ENCODE measurements at regions not wholly inside any gene's neighbourhood (a gene's known extent, or its start where the extent isn't known, plus 50 kb on each side); places are given as distances from the start of the nearest gene placed in this dataset.

GRCh38 chr10:129293991-129294700 lies 172.9 kb upstream of the MGMT start:
- H3K27ac ChIP-seq (ENCODE audit: low read length): no peak overlapping the region
- ATAC-seq: no peak
- H3K9me3 ChIP-seq (ENCODE audit: low read length): no peaks in the 10 kb centered on the region
- H2AFZ ChIP-seq (ENCODE audit: low read length): no peak overlapping the region
- ChIA-PET CTCF (no interaction called here), POLR2A (ENCODE audit: unreplicated experiment) (no interaction called here)
- H4K20me1 ChIP-seq (ENCODE audit: low read length): no peaks in the 10 kb centered on the region
- H3F3A ChIP-seq (ENCODE audit: low read length, unreplicated experiment): no peaks in the 10 kb centered on the region
- H3K9ac ChIP-seq (ENCODE audit: low read length): no peak overlapping the region
- H3K4me3 ChIP-seq (ENCODE audit: low read length): no peak overlapping the region
- no peak for DNase-seq
- BruUV-seq (replicated peaks): no TSS peak
- intact Hi-C loops (cut with micrococcal nuclease): no loop called here
- no peaks in the 10 kb centered on the region for H3K9me2 ChIP-seq (replicated peaks; ENCODE audit: low read length)
- H3K27me3 ChIP-seq (ENCODE audit: low read length): no peaks in the 10 kb centered on the region
- no peak overlapping the region for H3K4me2 ChIP-seq (ENCODE audit: low read length)
- H3K79me2 ChIP-seq (ENCODE audit: low read length): no peaks in the 10 kb centered on the region
- no peaks in the 10 kb centered on the region for H3K36me3 ChIP-seq (ENCODE audit: low read depth, low read length)
- no peak for TF ChIP-seq EZH2 (IDR thresholded peaks at IDR 0.05; ENCODE audit: low read length, unreplicated experiment)
- H3K4me1 ChIP-seq (ENCODE audit: insufficient read depth, low read length): no peaks in the 10 kb centered on the region

- no peak for ATAC-seq
- no peaks in the 10 kb centered on the region for H3F3A ChIP-seq (ENCODE audit: low read length, unreplicated experiment)
- CTCF ChIA-PET: no interaction called here
Measured at GRCh38 chr10:129294944-129295343, 172.1 kb upstream of the MGMT start.

GRCh38 chr10:129305046-129305445 lies 162.0 kb upstream of the MGMT start:
- H3K4me2 ChIP-seq (ENCODE audit: low read length): no peak overlapping the region
- BruUV-seq (replicated peaks): no TSS peak
- H3K27me3 ChIP-seq (ENCODE audit: low read length): no peaks in the 10 kb centered on the region
- H3K79me2 ChIP-seq (ENCODE audit: low read length): no peaks in the 10 kb centered on the region
- no peak for TF ChIP-seq EZH2 (IDR thresholded peaks at IDR 0.05; ENCODE audit: low read length, unreplicated experiment)
- TF ChIP-seq CTCF (conservative IDR thresholded peaks at IDR 0.05; ENCODE audit: low read depth, low read length): no peak
- TF ChIP-seq EZH2phosphoT487 (IDR thresholded peaks at IDR 0.05; ENCODE audit: borderline replicate concordance, low read length): no peak
- POLR2A ChIA-PET (ENCODE audit: unreplicated experiment): no interaction called here
- H3K27ac ChIP-seq (ENCODE audit: low read length): no peak overlapping the region
- intact Hi-C loops (cut with micrococcal nuclease): no loop called here
- H3K9me2 ChIP-seq (replicated peaks; ENCODE audit: low read length): no peaks in the 10 kb centered on the region
- ATAC-seq (no peak), DNase-seq (no peak)
- CTCF ChIA-PET: no interaction called here
- no peaks in the 10 kb centered on the region for H4K20me1 ChIP-seq (ENCODE audit: low read length)
- H3K9me3 ChIP-seq (ENCODE audit: low read length): no peaks in the 10 kb centered on the region
- H3K4me1 ChIP-seq (ENCODE audit: insufficient read depth, low read length): no peaks in the 10 kb centered on the region
- no peak overlapping the region for H3K9ac ChIP-seq (ENCODE audit: low read length)
- H3K4me3 ChIP-seq (ENCODE audit: low read length): no peak overlapping the region
- H3F3A ChIP-seq (ENCODE audit: low read length, unreplicated experiment): no peaks in the 10 kb centered on the region
- H2AFZ ChIP-seq (ENCODE audit: low read length): no peak overlapping the region
- no peaks in the 10 kb centered on the region for H3K36me3 ChIP-seq (ENCODE audit: low read depth, low read length)

More at GRCh38 chr10:129294944-129295343, 172.1 kb upstream of the MGMT start:
- no peak for DNase-seq
- Histone ChIP-seq H3K4me2 (ENCODE audit: low read length) (no peak overlapping the region), H3K9me2 (replicated peaks; ENCODE audit: low read length) (no peaks in the 10 kb centered on the region), H3K27me3 (ENCODE audit: low read length) (no peaks in the 10 kb centered on the region), H3K36me3 (ENCODE audit: low read depth, low read length) (no peaks in the 10 kb centered on the region), H3K79me2 (ENCODE audit: low read length) (no peaks in the 10 kb centered on the region), H2AFZ (ENCODE audit: low read length) (no peak overlapping the region), H4K20me1 (ENCODE audit: low read length) (no peaks in the 10 kb centered on the region), H3K9me3 (ENCODE audit: low read length) (no peaks in the 10 kb centered on the region), H3K4me3 (ENCODE audit: low read length) (no peak overlapping the region), H3K4me1 (ENCODE audit: insufficient read depth, low read length) (no peaks in the 10 kb centered on the region), H3K27ac (ENCODE audit: low read length) (no peak overlapping the region), H3K9ac (ENCODE audit: low read length) (no peak overlapping the region)
- TF ChIP-seq EZH2 (IDR thresholded peaks at IDR 0.05; ENCODE audit: low read length, unreplicated experiment): no peak
- no peak for TF ChIP-seq CTCF (conservative IDR thresholded peaks at IDR 0.05; ENCODE audit: low read depth, low read length)
- no peak for TF ChIP-seq EZH2phosphoT487 (IDR thresholded peaks at IDR 0.05; ENCODE audit: borderline replicate concordance, low read length)
- BruUV-seq (replicated peaks): no TSS peak
- POLR2A ChIA-PET (ENCODE audit: unreplicated experiment): no interaction called here
- intact Hi-C loops (cut with micrococcal nuclease): no loop called here

Measured in PC-3 (cell line).